Epithelial cell of esophagus (primary cell): ENCODE measurements at regions not wholly inside any gene's neighbourhood (a gene's known extent, or its start where the extent isn't known, plus 50 kb on each side); places are given as distances from the start of the nearest gene placed in this dataset.
A peak's percentile ranks its signal among the peaks of the same experiment; 100 is the strongest.

ENCODE experiments used
- DNase-seq: peaks from one replicate; pipeline ENCODE4 v3.0.0; 2010; ENCODE audit warnings: low read depth
- H3K4me3 ChIP-seq: 2 replicates; pipeline ENCODE4 v1.5.1; 2011; ENCODE audit warnings: mild to moderate bottlenecking, low read length, control low read depth
- TF ChIP-seq, protein P1 (sequence below): IDR thresholded peaks from 2 replicates; pipeline ENCODE4 v1.5.1; 2011; ENCODE audit warnings: low read depth, mild to moderate bottlenecking, low read length, control low read depth, inconsistent platforms; ENCODE audit not compliant: insufficient read depth; ENCODE audit errors: missing control alignments

- no peak overlapping the region for H3K4me3 ChIP-seq
- TF ChIP-seq, protein P1, sequence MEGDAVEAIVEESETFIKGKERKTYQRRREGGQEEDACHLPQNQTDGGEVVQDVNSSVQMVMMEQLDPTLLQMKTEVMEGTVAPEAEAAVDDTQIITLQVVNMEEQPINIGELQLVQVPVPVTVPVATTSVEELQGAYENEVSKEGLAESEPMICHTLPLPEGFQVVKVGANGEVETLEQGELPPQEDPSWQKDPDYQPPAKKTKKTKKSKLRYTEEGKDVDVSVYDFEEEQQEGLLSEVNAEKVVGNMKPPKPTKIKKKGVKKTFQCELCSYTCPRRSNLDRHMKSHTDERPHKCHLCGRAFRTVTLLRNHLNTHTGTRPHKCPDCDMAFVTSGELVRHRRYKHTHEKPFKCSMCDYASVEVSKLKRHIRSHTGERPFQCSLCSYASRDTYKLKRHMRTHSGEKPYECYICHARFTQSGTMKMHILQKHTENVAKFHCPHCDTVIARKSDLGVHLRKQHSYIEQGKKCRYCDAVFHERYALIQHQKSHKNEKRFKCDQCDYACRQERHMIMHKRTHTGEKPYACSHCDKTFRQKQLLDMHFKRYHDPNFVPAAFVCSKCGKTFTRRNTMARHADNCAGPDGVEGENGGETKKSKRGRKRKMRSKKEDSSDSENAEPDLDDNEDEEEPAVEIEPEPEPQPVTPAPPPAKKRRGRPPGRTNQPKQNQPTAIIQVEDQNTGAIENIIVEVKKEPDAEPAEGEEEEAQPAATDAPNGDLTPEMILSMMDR: no peak
- DNase-seq: peak; percentile 48
These were observed 88.0 kb downstream of the AQP4 start for GRCh38 chr18:26777351-26778053.

- TF ChIP-seq, protein P1: no peak
- DNase-seq: no peak
- H3K4me3 ChIP-seq: no peak overlapping the region
These were observed 92.8 kb downstream of the AQP4 start for GRCh38 chr18:26772691-26773090.

- H3K4me3 ChIP-seq: no peak overlapping the region
- peak; percentile 36 for DNase-seq
- TF ChIP-seq, protein P1: peak; percentile 53
These were observed 94.0 kb downstream of the AQP4 start for GRCh38 chr18:26771524-26771923.

GRCh38 chr18:26768385-26768784 is 97.1 kb downstream of the AQP4 start:
- TF ChIP-seq, protein P1: no peak
- DNase-seq: no peak
- no peak overlapping the region for H3K4me3 ChIP-seq

- TF ChIP-seq, protein P1: no peak
- no peak for DNase-seq
- no peak overlapping the region for H3K4me3 ChIP-seq
These were observed 100.0 kb downstream of the AQP4 start for GRCh38 chr18:26765498-26765897.

- TF ChIP-seq, protein P1: no peak
- H3K4me3 ChIP-seq: no peak overlapping the region
- DNase-seq: no peak
These were observed 100.9 kb downstream of the AQP4 start for GRCh38 chr18:26764586-26764985.

DNA sequence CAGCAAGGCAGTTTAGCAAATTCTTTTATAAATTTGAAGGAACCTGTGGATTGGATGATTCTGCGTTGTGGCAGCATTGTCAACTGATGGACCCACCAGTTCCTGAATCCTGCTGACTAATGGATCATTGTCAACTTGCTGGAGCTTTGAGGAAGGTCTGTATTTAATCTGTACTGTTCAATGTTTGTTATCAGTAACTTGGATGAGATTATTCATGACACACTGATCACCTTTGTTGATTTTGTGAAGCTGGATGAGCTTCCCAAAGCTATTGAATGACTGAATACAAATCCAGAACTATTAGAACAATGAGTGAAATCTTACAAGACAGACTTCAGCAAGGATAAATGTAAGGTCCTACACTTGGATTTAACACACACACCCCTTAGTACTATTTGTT is 101.3 kb downstream of the AQP4 start:
- H3K4me3 ChIP-seq: no peak overlapping the region
- no peak for DNase-seq
- TF ChIP-seq, protein P1: no peak
